GM21526 (cell line): ENCODE measurements at regions not wholly inside any gene's neighbourhood (a gene's known extent, or its start where the extent isn't known, plus 50 kb on each side); places are given as distances from the start of the nearest gene placed in this dataset.

Source experiments
- ATAC-seq: cut with Tn5 transposase; IDR thresholded peaks from one replicate; pipeline ENCODE4 v1.9.1; 2021; ENCODE audit warnings: moderate library complexity; ENCODE audit not compliant: unreplicated experiment, low FRiP score

GRCh38 chr14:96637521-96637920 is 135.3 kb downstream of the PAPOLA start:
- no peak for ATAC-seq

GRCh38 chr14:96638041-96638855 is 136.1 kb downstream of the PAPOLA start:
- ATAC-seq, result no peak

- no peak for ATAC-seq
Measured at GRCh38 chr14:96639550-96639949, 137.4 kb downstream of the PAPOLA start.

- ATAC-seq, result no peak
Measured at GRCh38 chr14:96648506-96649326, 146.5 kb downstream of the PAPOLA start.

- no peak for ATAC-seq
Measured at GRCh38 chr14:96649327-96649601, 147.1 kb downstream of the PAPOLA start.

GRCh38 chr14:96653597-96653996 is 143.6 kb upstream of the VRK1 start:
- no peak for ATAC-seq

GRCh38 chr14:96658611-96659010 is 138.6 kb upstream of the VRK1 start:
- no peak for ATAC-seq

- ATAC-seq, result no peak
Measured at GRCh38 chr14:96660123-96660522, 137.1 kb upstream of the VRK1 start.

GRCh38 chr14:96660667-96661066 is 136.5 kb upstream of the VRK1 start:
- ATAC-seq, result no peak

- no peak for ATAC-seq
Measured at GRCh38 chr14:96661244-96661969, 135.8 kb upstream of the VRK1 start.

- no peak for ATAC-seq
Measured at GRCh38 chr14:96662116-96662970, 134.8 kb upstream of the VRK1 start.

- no peak for ATAC-seq
Measured at GRCh38 chr14:96663076-96663475, 134.1 kb upstream of the VRK1 start.

GRCh38 chr14:96663491-96664067 is 133.6 kb upstream of the VRK1 start:
- ATAC-seq, result no peak

- no peak for ATAC-seq
Measured at GRCh38 chr14:96666088-96666487, 131.1 kb upstream of the VRK1 start.

GRCh38 chr14:96670391-96670790 is 126.8 kb upstream of the VRK1 start:
- no peak for ATAC-seq

- ATAC-seq, result no peak
Measured at GRCh38 chr14:96671218-96671617, 126.0 kb upstream of the VRK1 start.

GRCh38 chr14:96673706-96674105 is 123.5 kb upstream of the VRK1 start:
- ATAC-seq, result no peak

GRCh38 chr14:96674121-96674520 is 123.1 kb upstream of the VRK1 start:
- ATAC-seq, result no peak

- ATAC-seq, result no peak
Measured at GRCh38 chr14:96676166-96676565, 121.0 kb upstream of the VRK1 start.

- no peak for ATAC-seq
Measured at GRCh38 chr14:96681829-96682228, 115.4 kb upstream of the VRK1 start.
